ENCODE measurements at regions not wholly inside any gene's neighbourhood (a gene's known extent, or its start where the extent isn't known, plus 50 kb on each side); places are given as distances from the start of the nearest gene placed in this dataset.

- Histone ChIP-seq H3K27ac (no peak overlapping the region), H3K4me3 (no peak overlapping the region), H3K36me3 (no peaks in the 10 kb centered on the region), H3K4me1 (peaks cover 0 to 8% (median 4%) of the 10 kb centered on the region in 4 donors), H3K27me3 (no peaks in the 10 kb centered on the region), H3K9me3 (no peaks in the 10 kb centered on the region)
- 84 to 90% methylated on average over 4 of the region's 4 CpGs for WGBS, 2 donors
- TF ChIP-seq CTCF (IDR thresholded peaks at IDR 0.05) (no peak), POLR2AphosphoS5 (IDR thresholded peaks at IDR 0.05) (no peak), EP300 (IDR thresholded peaks at IDR 0.05) (no peak), POLR2A (IDR thresholded peaks at IDR 0.05) (no peak)
- ATAC-seq (ENCODE audit: low FRiP score in 2 of 2) = no peak
- DNase-seq = no peak
Observed at GRCh38 chr14:100010679-100011078, 54.5 kb upstream of the EVL start.

- no peaks in the 10 kb centered on the region for H3K9me3 ChIP-seq
- no peak for ATAC-seq (ENCODE audit: low FRiP score in 2 of 2)
- H3K4me1 ChIP-seq = peaks cover 0 to 10% (median 5%) of the 10 kb centered on the region in 4 donors
- WGBS, 2 donors = 79 to 85% methylated on average over 3 of the region's 3 CpGs
- no peak for TF ChIP-seq POLR2AphosphoS5 (IDR thresholded peaks at IDR 0.05)
- TF ChIP-seq POLR2A (IDR thresholded peaks at IDR 0.05) = no peak
- no peak for TF ChIP-seq EP300 (IDR thresholded peaks at IDR 0.05)
- no peak for TF ChIP-seq CTCF (IDR thresholded peaks at IDR 0.05)
- no peaks in the 10 kb centered on the region for H3K36me3 ChIP-seq
- H3K27me3 ChIP-seq = no peaks in the 10 kb centered on the region
- no peak for DNase-seq
- no peak overlapping the region for H3K27ac ChIP-seq
- no peak overlapping the region for H3K4me3 ChIP-seq
Observed at GRCh38 chr14:100011628-100012325, 53.4 kb upstream of the EVL start.

- WGBS, 2 donors = 75 to 87% methylated on average over 2 of the region's 2 CpGs
- Histone ChIP-seq H3K4me1 (peaks cover 0 to 19% (median 6%) of the 10 kb centered on the region in 4 donors), H3K36me3 (no peaks in the 10 kb centered on the region), H3K27me3 (no peaks in the 10 kb centered on the region), H3K9me3 (no peaks in the 10 kb centered on the region), H3K4me3 (no peak overlapping the region), H3K27ac (no peak overlapping the region)
- peak in 1 of 2 donors; percentile 25 for ATAC-seq (ENCODE audit: low FRiP score in 2 of 2)
- TF ChIP-seq POLR2AphosphoS5 (IDR thresholded peaks at IDR 0.05) (no peak), POLR2A (IDR thresholded peaks at IDR 0.05) (no peak), EP300 (IDR thresholded peaks at IDR 0.05) (no peak), CTCF (IDR thresholded peaks at IDR 0.05) (no peak)
- no peak for DNase-seq
Observed at GRCh38 chr14:100012478-100013327, 52.5 kb upstream of the EVL start.

GRCh38 chr14:100015251-100015655 lies 50.0 kb upstream of the EVL start:
- Histone ChIP-seq H3K4me1 (peaks cover 0 to 21% (median 17%) of the 10 kb centered on the region in 4 donors), H3K27me3 (no peaks in the 10 kb centered on the region), H3K9me3 (no peaks in the 10 kb centered on the region), H3K27ac (peak overlapping the region; percentile 33 to 73 (median 52)), H3K4me3 (no peak overlapping the region), H3K36me3 (no peaks in the 10 kb centered on the region)
- no peak for TF ChIP-seq POLR2A (IDR thresholded peaks at IDR 0.05)
- TF ChIP-seq POLR2AphosphoS5 (IDR thresholded peaks at IDR 0.05) = peak in 1 of 2 donors; percentile 20
- peak in 1 of 6 experiments; percentile 24 for TF ChIP-seq CTCF (IDR thresholded peaks at IDR 0.05)
- peak in 1 of 2 donors; percentile 41 for DNase-seq
- WGBS, 2 donors = 48 to 55% methylated on average over 9 of the region's 9 CpGs
- ATAC-seq (ENCODE audit: low FRiP score in 2 of 2) = peak; percentile 65 to 66
